GM10266 (cell line): ENCODE measurements at regions not wholly inside any gene's neighbourhood (a gene's known extent, or its start where the extent isn't known, plus 50 kb on each side); places are given as distances from the start of the nearest gene placed in this dataset.

Experiments used
- DNase-seq: peaks from one replicate; pipeline ENCODE4 v3.0.0; 2012; ENCODE audit errors: extremely low spot score
- CTCF ChIP-seq: IDR thresholded peaks from 2 replicates; pipeline ENCODE4 v1.5.1; 2012; ENCODE audit warnings: mild to moderate bottlenecking, low read depth; ENCODE audit not compliant: control insufficient read depth, insufficient read depth; ENCODE audit errors: missing control alignments

- no peak for DNase-seq
- TF ChIP-seq CTCF, result no peak
These were observed 365.7 kb downstream of the FGF13 start for GRCh38 chrX:138345801-138346200.

- no peak for DNase-seq
- TF ChIP-seq CTCF, result no peak
These were observed 362.2 kb downstream of the FGF13 start for GRCh38 chrX:138349351-138349750.

GRCh38 chrX:138378876-138379275, 332.6 kb downstream of the FGF13 start:
- no peak for TF ChIP-seq CTCF
- no peak for DNase-seq

- TF ChIP-seq CTCF, result no peak
- no peak for DNase-seq
These were observed 303.4 kb downstream of the FGF13 start for GRCh38 chrX:138408101-138408500.

- no peak for DNase-seq
- TF ChIP-seq CTCF, result no peak
These were observed 300.5 kb downstream of the FGF13 start for GRCh38 chrX:138411048-138411447.
